Mesenchymal stem cell (in vitro differentiated cells and primary cell): ENCODE measurements at regions not wholly inside any gene's neighbourhood (a gene's known extent, or its start where the extent isn't known, plus 50 kb on each side); places are given as distances from the start of the nearest gene placed in this dataset. TPM values are rescaled to one million over a fixed set of nuclear protein-coding genes. Genes with fewer than 3 reads are reported as not detected.

Source experiments
- small RNA-seq: library from polyadenylated mRNA; stranded (forward); fragments of <200 nt; extraction: miRNeasy Mini kit (QIAGEN cat#:217004); gene quantifications from one replicate; pipeline ENCODE3, GENCODE V24; 2013; ENCODE audit warnings: low read depth

Small RNAs in the stretch of these regions (small RNA-seq; reads per million reads assigned to genes)
- not detected for gene RN7SL28P
